ENCODE measurements at regions not wholly inside any gene's neighbourhood (a gene's known extent, or its start where the extent isn't known, plus 50 kb on each side); places are given as distances from the start of the nearest gene placed in this dataset.

- no peak for DNase-seq
Measured at GRCh38 chr12:107226126-107226525, 132.8 kb upstream of the CRY1 start.

GRCh38 chr12:107228076-107228475 lies 134.7 kb upstream of the CRY1 start:
- DNase-seq, result no peak

- no peak for DNase-seq
Measured at GRCh38 chr12:107229827-107230226, 136.5 kb upstream of the CRY1 start.

GRCh38 chr12:107231303-107231702 lies 138.0 kb upstream of the CRY1 start:
- DNase-seq, result no peak

- DNase-seq, result no peak
Measured at GRCh38 chr12:107233551-107233950, 140.2 kb upstream of the CRY1 start.

GRCh38 chr12:107235600-107235999 lies 142.3 kb upstream of the CRY1 start:
- DNase-seq, result no peak

- no peak for DNase-seq
Measured at GRCh38 chr12:107236824-107237511, 143.6 kb upstream of the CRY1 start.

- no peak for DNase-seq
Measured at GRCh38 chr12:107238296-107238695, 144.9 kb upstream of the CRY1 start.

GRCh38 chr12:107241411-107241810 lies 148.1 kb upstream of the CRY1 start:
- no peak for DNase-seq

- DNase-seq, result no peak
Measured at GRCh38 chr12:107242189-107242588, 148.8 kb upstream of the CRY1 start.

- DNase-seq, result no peak
Measured at GRCh38 chr12:107243341-107243740, 150.0 kb upstream of the CRY1 start.

- no peak for DNase-seq
Measured at GRCh38 chr12:107244584-107244983, 151.2 kb upstream of the CRY1 start.

GRCh38 chr12:107247650-107248049 lies 154.3 kb upstream of the CRY1 start:
- no peak for DNase-seq

GRCh38 chr12:107248187-107248586 lies 154.8 kb upstream of the CRY1 start:
- DNase-seq, result no peak

GRCh38 chr12:107251288-107251687 lies 157.9 kb upstream of the CRY1 start:
- DNase-seq, result no peak

GRCh38 chr12:107253361-107253760 lies 160.0 kb upstream of the CRY1 start:
- no peak for DNase-seq

GRCh38 chr12:107254258-107254856 lies 161.0 kb upstream of the CRY1 start:
- no peak for DNase-seq

GRCh38 chr12:107258780-107259179 lies 165.4 kb upstream of the CRY1 start:
- DNase-seq, result no peak

- DNase-seq, result no peak
Measured at GRCh38 chr12:107263980-107264379, 170.6 kb upstream of the CRY1 start.

GRCh38 chr12:107264667-107265066 lies 171.3 kb upstream of the CRY1 start:
- no peak for DNase-seq

- DNase-seq, result no peak
Measured at GRCh38 chr12:107267604-107268003, 174.3 kb upstream of the CRY1 start.

- no peak for DNase-seq
Measured at GRCh38 chr12:107271523-107271922, 178.2 kb upstream of the CRY1 start.

- DNase-seq, result no peak
Measured at GRCh38 chr12:107275530-107275929, 182.2 kb upstream of the CRY1 start.

- DNase-seq, result no peak
Measured at GRCh38 chr12:107277855-107278254, 184.5 kb upstream of the CRY1 start.

- DNase-seq, result no peak
Measured at GRCh38 chr12:107282628-107283027, 189.3 kb upstream of the CRY1 start.
